GM20000 (cell line): ENCODE measurements at regions not wholly inside any gene's neighbourhood (a gene's known extent, or its start where the extent isn't known, plus 50 kb on each side); places are given as distances from the start of the nearest gene placed in this dataset.

ENCODE experiments used
- DNase-seq: peaks from one replicate; pipeline ENCODE4 v3.0.0; 2012; ENCODE audit warnings: low spot score
- TF ChIP-seq, protein P1 (sequence below): IDR thresholded peaks from 2 replicates; pipeline ENCODE4 v1.5.1; 2012; ENCODE audit warnings: mild to moderate bottlenecking, control low read depth; ENCODE audit errors: extremely low read depth, missing control alignments

DNA sequence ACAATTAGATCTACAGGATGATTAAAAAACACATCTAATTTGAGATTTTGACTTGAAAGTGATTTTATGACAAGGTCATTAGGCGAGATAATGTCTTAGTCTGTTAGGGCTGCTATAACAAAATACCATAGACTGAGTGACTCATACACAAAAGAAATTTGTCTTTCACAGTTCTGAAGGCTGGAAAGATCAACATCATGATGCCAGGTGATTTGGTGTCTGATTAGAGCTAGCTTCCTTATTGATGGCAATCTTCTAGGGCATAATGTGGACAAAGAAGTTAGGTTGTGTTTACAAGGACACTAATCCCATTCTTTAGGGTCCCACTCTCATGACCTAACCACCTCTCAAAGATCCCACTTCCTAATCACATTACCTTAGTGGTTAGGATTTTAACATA lies 256.7 kb downstream of the TUSC1 start:
- no peak for DNase-seq

DNA sequence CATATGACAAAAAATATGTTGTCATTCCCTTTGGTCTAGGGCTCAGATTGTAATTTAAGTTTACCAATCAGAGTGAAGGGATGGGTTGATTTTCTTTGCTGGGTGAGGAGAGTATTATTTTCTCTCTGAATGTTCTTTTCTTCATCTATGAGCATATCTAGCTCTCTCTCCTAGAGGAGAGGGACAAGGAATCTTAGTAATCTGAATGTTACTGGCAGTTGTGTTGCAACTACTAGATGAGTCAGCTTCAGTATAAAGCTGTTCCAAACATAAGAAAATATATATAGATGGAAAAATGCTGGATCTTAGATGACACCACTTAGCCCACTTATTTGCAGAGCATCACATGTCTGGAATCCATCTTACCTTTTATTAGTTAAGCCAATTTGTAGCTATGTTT lies 259.3 kb downstream of the TUSC1 start:
- DNase-seq, result no peak
- TF ChIP-seq, protein P1, sequence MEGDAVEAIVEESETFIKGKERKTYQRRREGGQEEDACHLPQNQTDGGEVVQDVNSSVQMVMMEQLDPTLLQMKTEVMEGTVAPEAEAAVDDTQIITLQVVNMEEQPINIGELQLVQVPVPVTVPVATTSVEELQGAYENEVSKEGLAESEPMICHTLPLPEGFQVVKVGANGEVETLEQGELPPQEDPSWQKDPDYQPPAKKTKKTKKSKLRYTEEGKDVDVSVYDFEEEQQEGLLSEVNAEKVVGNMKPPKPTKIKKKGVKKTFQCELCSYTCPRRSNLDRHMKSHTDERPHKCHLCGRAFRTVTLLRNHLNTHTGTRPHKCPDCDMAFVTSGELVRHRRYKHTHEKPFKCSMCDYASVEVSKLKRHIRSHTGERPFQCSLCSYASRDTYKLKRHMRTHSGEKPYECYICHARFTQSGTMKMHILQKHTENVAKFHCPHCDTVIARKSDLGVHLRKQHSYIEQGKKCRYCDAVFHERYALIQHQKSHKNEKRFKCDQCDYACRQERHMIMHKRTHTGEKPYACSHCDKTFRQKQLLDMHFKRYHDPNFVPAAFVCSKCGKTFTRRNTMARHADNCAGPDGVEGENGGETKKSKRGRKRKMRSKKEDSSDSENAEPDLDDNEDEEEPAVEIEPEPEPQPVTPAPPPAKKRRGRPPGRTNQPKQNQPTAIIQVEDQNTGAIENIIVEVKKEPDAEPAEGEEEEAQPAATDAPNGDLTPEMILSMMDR, result no peak

More for the DNA sequence above, 256.7 kb downstream of the TUSC1 start:
- TF ChIP-seq, protein P1, result no peak

DNA sequence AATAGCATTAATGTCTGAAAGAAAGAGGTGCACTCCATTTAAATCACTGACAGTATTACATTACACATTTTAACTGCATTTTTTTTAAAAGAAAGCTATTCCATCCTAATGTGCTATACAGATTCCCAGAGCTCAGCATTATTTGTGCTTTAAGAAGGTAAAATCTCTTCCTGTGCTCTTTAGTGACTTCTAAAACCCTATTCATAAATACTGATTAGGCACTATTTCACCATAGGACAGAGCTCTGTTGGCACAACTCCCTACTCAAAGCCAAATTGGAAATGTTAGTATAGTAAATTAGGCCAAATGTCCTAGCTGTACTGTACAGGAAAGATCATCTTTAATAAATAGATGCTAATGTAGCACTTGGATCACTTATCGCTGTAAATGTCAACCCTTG lies 262.5 kb downstream of the TUSC1 start:
- TF ChIP-seq, protein P1, result no peak
- DNase-seq, result no peak

DNA sequence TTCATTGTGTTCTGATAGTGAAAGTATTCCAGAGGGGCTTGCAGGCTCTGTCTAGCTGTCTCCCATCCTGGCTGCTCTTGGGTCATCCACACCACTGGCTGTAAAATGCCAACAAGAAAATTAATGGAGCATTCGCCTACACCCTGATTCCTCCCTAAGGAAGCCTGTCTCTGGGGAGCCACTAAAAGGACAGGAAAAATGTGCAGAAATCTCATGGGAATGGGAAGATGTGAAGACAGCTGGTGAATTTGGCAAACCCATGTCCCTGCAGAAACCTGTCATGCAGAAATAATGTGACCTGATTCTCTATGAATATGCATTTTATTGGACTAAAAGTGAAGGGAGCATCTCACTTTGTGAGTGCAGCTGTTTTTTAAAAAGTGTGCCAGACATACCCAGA lies 265.6 kb downstream of the TUSC1 start:
- TF ChIP-seq, protein P1, result no peak

DNA sequence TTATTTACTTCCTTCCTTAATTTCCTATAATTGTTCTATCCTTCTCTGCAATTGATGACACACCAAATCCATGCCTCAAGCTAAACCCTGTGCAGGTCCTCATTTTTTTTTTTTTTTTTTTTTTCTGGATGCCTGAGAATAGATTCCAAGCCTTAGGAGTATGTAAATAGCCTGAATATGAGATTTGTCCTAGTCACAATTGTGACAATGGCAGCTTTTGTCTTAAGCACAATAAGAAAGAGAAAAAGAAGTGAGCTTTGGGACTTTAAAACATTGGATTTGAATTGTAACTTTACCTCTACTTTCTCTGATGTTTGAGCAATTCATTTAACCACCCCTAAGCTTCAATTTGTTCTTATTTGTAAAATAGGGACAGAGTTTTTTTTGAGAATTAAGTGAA lies 280.5 kb downstream of the TUSC1 start:
- TF ChIP-seq, protein P1, result no peak
- DNase-seq, result no peak

More for the DNA sequence above, 265.6 kb downstream of the TUSC1 start:
- no peak for DNase-seq

DNA sequence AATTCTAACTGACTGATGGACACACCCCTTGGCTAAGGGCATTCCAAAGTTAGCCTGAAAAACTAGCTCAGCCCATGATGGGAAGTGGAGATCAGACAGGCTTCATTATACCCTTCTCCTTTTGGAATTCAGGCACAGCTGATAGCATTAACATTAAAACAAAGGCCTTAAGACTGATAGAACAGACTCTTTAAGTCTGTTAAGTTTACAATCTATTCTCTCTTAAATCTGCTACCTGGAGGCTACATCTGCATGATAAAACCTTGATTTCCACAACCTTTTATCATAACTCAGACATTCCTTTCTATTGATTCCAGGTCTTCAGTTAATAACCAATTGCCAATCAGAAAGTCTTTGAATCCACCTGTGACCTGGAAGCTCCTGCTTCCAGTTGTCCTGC lies 281.4 kb downstream of the TUSC1 start:
- no peak for DNase-seq
- TF ChIP-seq, protein P1, result no peak

DNA sequence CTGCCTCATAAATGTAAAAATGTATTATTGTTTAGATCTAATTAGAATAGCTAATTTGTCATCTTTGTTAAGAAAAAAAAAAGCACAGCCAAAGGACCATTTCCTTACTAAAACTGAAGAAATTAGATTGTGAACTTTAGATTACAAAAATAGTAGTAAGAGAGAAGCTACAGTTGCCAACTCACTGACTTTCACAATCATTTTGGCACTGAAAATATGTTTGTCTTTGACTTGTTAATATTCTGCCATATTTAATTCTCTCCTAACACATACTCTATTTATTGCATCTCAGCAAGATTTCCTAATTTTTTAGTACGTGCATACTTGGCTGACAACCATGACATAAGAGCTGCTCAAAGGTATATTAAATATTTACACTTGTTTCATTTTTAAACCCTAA lies 297.1 kb downstream of the TUSC1 start:
- DNase-seq, result no peak
- TF ChIP-seq, protein P1, result no peak

DNA sequence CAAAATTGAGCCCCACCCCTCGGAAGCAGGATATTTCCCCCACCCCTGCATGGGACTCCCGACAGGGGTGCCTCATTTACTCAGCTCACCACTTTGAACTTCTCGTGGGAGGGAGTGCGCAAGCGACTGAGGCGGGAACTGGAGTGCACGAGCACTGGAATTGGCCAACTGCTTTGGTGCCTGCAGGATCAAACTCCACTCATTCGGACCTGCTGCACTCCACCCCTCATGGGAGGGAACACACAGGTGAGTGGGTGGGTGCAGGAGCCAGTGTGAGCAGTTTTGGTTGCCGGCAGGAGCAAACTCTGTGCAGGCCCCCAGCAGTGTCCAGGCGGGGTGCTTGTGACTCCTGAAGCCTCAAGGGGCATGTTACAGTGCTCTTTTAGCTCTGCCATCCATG lies 301.2 kb downstream of the TUSC1 start:
- TF ChIP-seq, protein P1, result no peak
- DNase-seq, result no peak
